HG02610 (cell line): ENCODE measurements at regions not wholly inside any gene's neighbourhood (a gene's known extent, or its start where the extent isn't known, plus 50 kb on each side); places are given as distances from the start of the nearest gene placed in this dataset.

Experiments
- ATAC-seq: cut with Tn5 transposase; IDR thresholded peaks from one replicate; pipeline ENCODE4 v1.9.1; 2021; ENCODE audit warnings: mild to moderate bottlenecking, moderate library complexity; ENCODE audit not compliant: unreplicated experiment

- no peak for ATAC-seq
Measured at GRCh38 chr2:204313256-204313655, 232.0 kb upstream of the PARD3B start.

GRCh38 chr2:204315236-204315662, 230.0 kb upstream of the PARD3B start:
- ATAC-seq: no peak

GRCh38 chr2:204317640-204318039, 227.6 kb upstream of the PARD3B start:
- no peak for ATAC-seq

- no peak for ATAC-seq
Measured at GRCh38 chr2:204321027-204321800, 224.1 kb upstream of the PARD3B start.

GRCh38 chr2:204321910-204322751, 223.1 kb upstream of the PARD3B start:
- ATAC-seq: no peak

- peak; percentile 88 for ATAC-seq
Measured at GRCh38 chr2:204325468-204325867, 219.8 kb upstream of the PARD3B start.

- no peak for ATAC-seq
Measured at GRCh38 chr2:204328373-204328772, 216.9 kb upstream of the PARD3B start.

GRCh38 chr2:204329016-204329415, 216.3 kb upstream of the PARD3B start:
- no peak for ATAC-seq

GRCh38 chr2:204329532-204329931, 215.7 kb upstream of the PARD3B start:
- ATAC-seq: no peak

GRCh38 chr2:204331180-204331579, 214.1 kb upstream of the PARD3B start:
- ATAC-seq: no peak

GRCh38 chr2:204331988-204332387, 213.3 kb upstream of the PARD3B start:
- no peak for ATAC-seq

- no peak for ATAC-seq
Measured at GRCh38 chr2:204332706-204333105, 212.6 kb upstream of the PARD3B start.

GRCh38 chr2:204333861-204334260, 211.4 kb upstream of the PARD3B start:
- no peak for ATAC-seq

GRCh38 chr2:204335451-204336058, 209.7 kb upstream of the PARD3B start:
- no peak for ATAC-seq

- ATAC-seq: no peak
Measured at GRCh38 chr2:204336153-204336744, 209.0 kb upstream of the PARD3B start.

- ATAC-seq: no peak
Measured at GRCh38 chr2:204337638-204338037, 207.6 kb upstream of the PARD3B start.

- ATAC-seq: no peak
Measured at GRCh38 chr2:204339212-204339715, 206.0 kb upstream of the PARD3B start.

- no peak for ATAC-seq
Measured at GRCh38 chr2:204340511-204340910, 204.8 kb upstream of the PARD3B start.

GRCh38 chr2:204341887-204342276, 203.4 kb upstream of the PARD3B start:
- ATAC-seq: no peak

- no peak for ATAC-seq
Measured at GRCh38 chr2:204343685-204344084, 201.6 kb upstream of the PARD3B start.

- ATAC-seq: no peak
Measured at GRCh38 chr2:204344119-204344518, 201.2 kb upstream of the PARD3B start.
